SK-N-SH (cell line): ENCODE measurements at regions not wholly inside any gene's neighbourhood (a gene's known extent, or its start where the extent isn't known, plus 50 kb on each side); places are given as distances from the start of the nearest gene placed in this dataset.

Experiments used
- CTCF ChIA-PET: fragments of 300-600, 350-600 bp; formaldehyde crosslinking; extraction: SDS; loops from one replicate; lab custom pipeline; 2021; lab: Yijun Ruan, JAX
- POLR2A ChIA-PET: fragments of 350-600 bp; sonication (Branson Sonifier 250); formaldehyde crosslinking; extraction: SDS; loops from one replicate; lab custom pipeline; 2020; ENCODE audit warnings: antibody characterized with exemption, inconsistent platforms; lab: Yijun Ruan, JAX
- DNase-seq: peaks from one replicate; pipeline ENCODE4 v3.0.0; 2012
- H2AFZ ChIP-seq: fragments of 200-600 bp; sonication (generic); 2 replicates; pipeline ENCODE4 v1.8.1; 2016; ENCODE audit warnings: antibody characterized with exemption, mild to moderate bottlenecking, low read depth
- H3F3A ChIP-seq: fragments of 200-600 bp; sonication (generic); replicated peaks from 2 replicates; pipeline ENCODE3; 2016; ENCODE audit warnings: antibody characterized with exemption, mild to moderate bottlenecking; ENCODE audit not compliant: insufficient read depth
- H3K27ac ChIP-seq, 2 experiments: fragments of 200-500 bp in 1 of 2; fragments of 200-600 bp in 1 of 2; sonication (Bioruptor generic) in 1 of 2; sonication (generic), shearing (Covaris generic) in 1 of 2; 2 replicates each; pipeline versions ENCODE4 v1.5.1 to v1.6.1; 2014 to 2016; ENCODE audit warnings: low read depth in 2 of 2, inconsistent platforms in 1 of 2, low read length in 1 of 2, mild to moderate bottlenecking in 1 of 2, mixed read lengths in 1 of 2
- H3K27me3 ChIP-seq: fragments of 200-600 bp; sonication (generic), shearing (Covaris generic); 2 replicates; pipeline ENCODE4 v1.6.1; 2016; ENCODE audit warnings: mixed run types; ENCODE audit not compliant: insufficient read depth
- H3K36me3 ChIP-seq, 2 experiments: fragments of 200-500 bp in 1 of 2; fragments of 200-600 bp in 1 of 2; sonication (Bioruptor generic) in 1 of 2; sonication (generic) in 1 of 2; replicated peaks in 1 of 2; 2 replicates each; pipeline versions ENCODE3 to v1.5.1; 2014 to 2016; ENCODE audit warnings: low read length in 1 of 2, mild to moderate bottlenecking in 1 of 2; ENCODE audit not compliant: insufficient read depth in 2 of 2, control insufficient read depth in 1 of 2
- H3K4me1 ChIP-seq, 2 experiments: fragments of 200-500 bp in 1 of 2; fragments of 200-600 bp in 1 of 2; sonication (Bioruptor generic) in 1 of 2; sonication (generic), shearing (Covaris generic) in 1 of 2; 2 replicates each; pipeline versions ENCODE4 v1.5.1 to v1.6.1; 2014 to 2016; ENCODE audit warnings: low read depth in 1 of 2, low read length in 1 of 2, mixed run types in 1 of 2; ENCODE audit not compliant: insufficient read depth in 2 of 2, control insufficient read depth in 1 of 2
- H3K4me2 ChIP-seq: fragments of 200-600 bp; sonication (generic), shearing (Covaris generic); 2 replicates; pipeline ENCODE4 v1.6.1; 2017; ENCODE audit warnings: mixed run types
- H3K4me3 ChIP-seq, 2 experiments: fragments of 200-500 bp in 1 of 2; fragments of 200-600 bp in 1 of 2; sonication (Bioruptor generic) in 1 of 2; sonication (generic), shearing (Covaris generic) in 1 of 2; 2 replicates each; pipeline versions ENCODE4 v1.5.1 to v1.8.1; 2014 to 2016; ENCODE audit warnings: low read depth in 2 of 2, inconsistent platforms in 1 of 2, low read length in 1 of 2, mild to moderate bottlenecking in 1 of 2, mixed read lengths in 1 of 2, moderate library complexity in 1 of 2
- H3K79me2 ChIP-seq: fragments of 200-600 bp; sonication (generic); 2 replicates; pipeline ENCODE4 v1.8.1; 2017; ENCODE audit warnings: mild to moderate bottlenecking; ENCODE audit not compliant: insufficient read depth
- H3K9ac ChIP-seq: fragments of 200-600 bp; sonication (generic); 2 replicates; pipeline ENCODE4 v1.6.1; 2017; ENCODE audit warnings: mixed run types
- H3K9me2 ChIP-seq: fragments of 200-600 bp; sonication (generic); 2 replicates; pipeline ENCODE4 v1.6.1; 2017; ENCODE audit warnings: mixed run types
- H3K9me3 ChIP-seq: fragments of 200-600 bp; sonication (generic); 2 replicates; pipeline ENCODE4 v1.6.1; 2017; ENCODE audit warnings: mixed run types, mild to moderate bottlenecking, moderate library complexity
- H4K20me1 ChIP-seq: fragments of 200-600 bp; sonication (generic); 2 replicates; pipeline ENCODE4 v1.6.1; 2017; ENCODE audit warnings: mild to moderate bottlenecking, mixed run types; ENCODE audit not compliant: insufficient read depth
- CHD2 ChIP-seq: fragments of 150-350 bp; IDR thresholded peaks from 2 replicates; pipeline ENCODE4 v1.6.1; 2018; ENCODE audit warnings: low read length; ENCODE audit not compliant: partially characterized antibody
- CTCF ChIP-seq: fragments of 200-600 bp; sonication (generic); IDR thresholded peaks from 2 replicates; pipeline ENCODE4 v1.6.1; 2017; ENCODE audit warnings: antibody characterized with exemption, mild to moderate bottlenecking, moderate library complexity
- FOXM1 ChIP-seq: IDR thresholded peaks from 2 replicates; pipeline ENCODE4 v1.4.0; 2012; ENCODE audit warnings: low read depth, mild to moderate bottlenecking
- GABPA ChIP-seq: IDR thresholded peaks from 2 replicates; pipeline ENCODE4 v1.4.0; 2012; ENCODE audit warnings: low read depth, mild to moderate bottlenecking
- JUND ChIP-seq: IDR thresholded peaks from 2 replicates; pipeline ENCODE4 v1.4.0; 2012
- MAX ChIP-seq: IDR thresholded peaks from 2 replicates; pipeline ENCODE4 v1.4.0; 2012; ENCODE audit warnings: low read depth
- MEF2A ChIP-seq: IDR thresholded peaks from 2 replicates; pipeline ENCODE4 v1.4.0; 2012; ENCODE audit warnings: low read depth, borderline replicate concordance
- NFIC ChIP-seq: IDR thresholded peaks from 2 replicates; pipeline ENCODE4 v1.4.0; 2012; ENCODE audit warnings: borderline replicate concordance
- NRF1 ChIP-seq: IDR thresholded peaks from 2 replicates; pipeline ENCODE4 v1.6.1; 2012; ENCODE audit warnings: low read depth, mild to moderate bottlenecking, low read length
- PBX3 ChIP-seq: IDR thresholded peaks from 2 replicates; pipeline ENCODE4; 2012
- RAD21 ChIP-seq: IDR thresholded peaks from 2 replicates; pipeline ENCODE4 v1.6.1; 2012; ENCODE audit warnings: mild to moderate bottlenecking, low read length
- REST ChIP-seq: IDR thresholded peaks from 2 replicates; pipeline ENCODE4 v1.6.1; 2012; ENCODE audit warnings: mild to moderate bottlenecking, low read depth, low read length, moderate library complexity
- TCF12 ChIP-seq: IDR thresholded peaks from 2 replicates; pipeline ENCODE4 v1.4.0; 2012
- TEAD4 ChIP-seq: IDR thresholded peaks from 2 replicates; pipeline ENCODE4 v1.4.0; 2012; ENCODE audit warnings: mild to moderate bottlenecking, borderline replicate concordance; ENCODE audit not compliant: insufficient read depth
- YY1 ChIP-seq: IDR thresholded peaks from 2 replicates; pipeline ENCODE4 v1.4.0; 2012; ENCODE audit warnings: low read depth, mild to moderate bottlenecking
- WGBS: methylation state at CpG from one replicate; pipeline ENCODE4 v1.1.6; 2017; ENCODE audit warnings: low lambda C conversion rate; 5-methylcytosine and 5-hydroxymethylcytosine counted together

GRCh38 chr7:12779947-12780346, 92.5 kb downstream of the ARL4A start:
- CTCF ChIA-PET = interaction anchor here (0.7 kb wide), 1 partner anchor 490 kb away, joined by 3 read pairs; no protein-coding TSS in a partner anchor
- POLR2A ChIA-PET = no interaction called here

GRCh38 chr7:12783421-12784095, 96.1 kb downstream of the ARL4A start:
- no peaks in the 10 kb centered on the region for H3K79me2 ChIP-seq
- no peaks in the 10 kb centered on the region for H3K27me3 ChIP-seq
- H4K20me1 ChIP-seq = no peaks in the 10 kb centered on the region
- no peak overlapping the region for H3K4me3 ChIP-seq
- H3K4me1 ChIP-seq = no peaks in the 10 kb centered on the region
- H3K9ac ChIP-seq = no peak overlapping the region
- no peak for DNase-seq
- H2AFZ ChIP-seq = no peak overlapping the region
- H3K36me3 ChIP-seq = no peaks in the 10 kb centered on the region
- H3K27ac ChIP-seq = no peak overlapping the region
- ChIA-PET POLR2A (no interaction called here), CTCF (no interaction called here)
- no peaks in the 10 kb centered on the region for H3K9me2 ChIP-seq
- H3F3A ChIP-seq = no peaks in the 10 kb centered on the region
- no peak for TF ChIP-seq MEF2A
- no peak for TF ChIP-seq TCF12
- no peak for TF ChIP-seq REST
- TF ChIP-seq NFIC = no peak
- TF ChIP-seq JUND = no peak
- no peaks in the 10 kb centered on the region for H3K9me3 ChIP-seq
- H3K4me2 ChIP-seq = no peak overlapping the region
- 25% methylated on average over 1 of the region's 1 CpG for WGBS

More at GRCh38 chr7:12779947-12780346, 92.5 kb downstream of the ARL4A start:
- Histone ChIP-seq H3K4me2 (no peak overlapping the region), H3K27ac (no peak overlapping the region), H3K4me1 (no peaks in the 10 kb centered on the region), H3K9ac (no peak overlapping the region), H3K9me2 (no peaks in the 10 kb centered on the region), H2AFZ (peak overlapping the region; percentile 34; the same call in 1 of the 2 replicates), H3K79me2 (no peaks in the 10 kb centered on the region), H4K20me1 (no peaks in the 10 kb centered on the region), H3K36me3 (no peaks in the 10 kb centered on the region), H3K27me3 (no peaks in the 10 kb centered on the region), H3K9me3 (no peaks in the 10 kb centered on the region), H3K4me3 (no peak overlapping the region), H3F3A (no peaks in the 10 kb centered on the region)
- TF ChIP-seq PBX3 = no peak
- WGBS = 18% methylated on average over 3 of the region's 3 CpGs
- DNase-seq = no peak

- no peaks in the 10 kb centered on the region for H3K36me3 ChIP-seq
- ChIA-PET CTCF (no interaction called here), POLR2A (no interaction called here)
- no peak overlapping the region for H3K9ac ChIP-seq
- no peaks in the 10 kb centered on the region for H3K4me1 ChIP-seq
- no peaks in the 10 kb centered on the region for H4K20me1 ChIP-seq
- no peaks in the 10 kb centered on the region for H3K9me2 ChIP-seq
- H2AFZ ChIP-seq = no peak overlapping the region
- DNase-seq = no peak
- H3K27me3 ChIP-seq = no peaks in the 10 kb centered on the region
- no peaks in the 10 kb centered on the region for H3K9me3 ChIP-seq
- no peak overlapping the region for H3K27ac ChIP-seq
- no peak overlapping the region for H3K4me2 ChIP-seq
- no peaks in the 10 kb centered on the region for H3F3A ChIP-seq
- H3K4me3 ChIP-seq = no peak overlapping the region
- whole genome bisulfite sequencing = 54% methylated on average over 4 of the region's 4 CpGs
- no peaks in the 10 kb centered on the region for H3K79me2 ChIP-seq
- TF ChIP-seq PBX3 (no peak), NRF1 (no peak), CTCF (no peak), FOXM1 (no peak), YY1 (no peak), TEAD4 (no peak), GABPA (no peak), MAX (no peak), RAD21 (no peak), CHD2 (no peak)
Measured at GRCh38 chr7:12785473-12785872, 98.0 kb downstream of the ARL4A start.
